ENCODE measurements at regions not wholly inside any gene's neighbourhood (a gene's known extent, or its start where the extent isn't known, plus 50 kb on each side); places are given as distances from the start of the nearest gene placed in this dataset.

DNA sequence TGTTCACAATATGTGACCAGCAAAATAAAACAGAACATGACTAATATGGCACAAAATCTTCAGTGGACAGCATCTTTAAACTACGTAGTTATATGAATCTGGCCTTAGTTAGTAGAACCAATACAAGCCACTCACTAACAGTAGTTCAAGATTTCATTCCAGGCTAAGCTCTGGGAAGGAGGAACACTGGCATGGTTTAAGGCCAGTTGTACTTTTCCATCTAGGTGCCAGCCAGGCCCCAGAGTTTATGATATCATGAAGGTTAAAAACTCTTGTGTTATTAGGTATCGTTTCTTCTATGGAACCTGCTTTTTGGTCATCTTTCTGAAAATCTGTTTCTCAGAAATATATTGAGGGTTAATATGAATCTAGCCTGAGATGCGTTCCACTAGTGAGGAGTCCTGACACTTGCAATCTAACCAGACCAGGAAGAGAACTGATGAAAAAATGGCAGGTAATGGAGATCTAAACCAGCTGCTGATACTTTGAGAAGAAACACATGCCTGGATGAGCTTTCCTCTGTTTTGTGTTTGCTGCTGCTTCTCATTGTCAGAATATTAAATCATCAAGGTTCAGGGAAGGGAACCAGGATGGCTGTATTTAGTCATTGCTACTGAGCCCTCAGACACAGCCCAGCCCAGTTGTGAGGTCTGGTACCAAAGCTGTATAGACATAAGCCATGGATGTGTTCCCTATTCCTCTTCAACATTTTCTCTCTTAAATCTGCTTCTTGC, 182.8 kb upstream of the SETBP1 start:
- ChIA-PET CTCF (no interaction called here), POLR2A (no interaction called here)
- H3K27ac Mint-ChIP-seq = no peak overlapping the region
- ATAC-seq (no peak), DNase-seq (no peak)
- no peaks in the 10 kb centered on the region for H3K36me3 Mint-ChIP-seq (ENCODE audit: low read depth)
- H3K4me3 Mint-ChIP-seq = no peak overlapping the region
- intact Hi-C loops (cut with DNase I, micrococcal nuclease) = no loop called here
- peaks cover 8% of the 10 kb centered on the region for H3K4me1 Mint-ChIP-seq
- H3K9me3 Mint-ChIP-seq (ENCODE audit: low read depth) = no peaks in the 10 kb centered on the region
- H3K27me3 Mint-ChIP-seq = no peaks in the 10 kb centered on the region

DNA sequence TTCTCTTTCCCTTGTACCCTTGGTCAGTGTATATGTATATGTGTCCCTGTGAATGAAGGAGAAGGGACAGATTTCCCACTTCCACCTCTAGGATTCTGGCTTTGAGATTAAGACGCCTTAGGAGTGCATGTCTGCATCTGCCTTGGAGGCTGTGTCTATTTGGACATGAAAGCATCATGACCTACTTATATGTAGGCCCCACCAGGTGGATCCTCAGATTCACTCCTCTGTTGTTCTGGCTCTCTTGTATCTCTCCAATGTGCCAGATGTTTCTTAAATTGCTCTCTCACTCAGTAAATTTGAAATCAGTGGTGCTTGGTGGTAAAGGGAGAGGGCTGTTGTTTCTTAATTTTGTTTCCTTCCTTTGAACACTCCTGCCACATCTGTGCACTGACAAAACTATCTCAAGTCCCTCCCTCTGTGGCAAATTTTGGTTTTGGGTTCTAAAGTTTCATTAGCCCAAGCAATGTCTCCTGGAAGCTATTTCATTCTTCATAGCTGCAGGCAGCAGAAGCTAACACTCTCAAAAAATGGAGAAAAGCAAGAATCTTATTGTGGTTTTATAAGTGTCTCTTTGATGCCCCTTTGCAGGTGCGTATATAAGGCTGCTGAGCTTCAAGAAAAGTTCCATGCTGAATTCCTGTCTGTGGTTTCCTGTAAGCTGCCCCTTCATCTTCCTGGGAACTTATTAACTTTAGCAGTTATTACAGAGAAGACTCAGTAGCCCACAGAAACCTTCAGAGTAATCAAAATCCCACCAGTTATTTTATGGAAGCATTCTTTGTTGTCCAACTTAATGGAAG, 179.7 kb upstream of the SETBP1 start:
- Mint-ChIP-seq H3K27ac (no peak overlapping the region), H3K4me1 (peaks cover 8% of the 10 kb centered on the region), H3K36me3 (ENCODE audit: low read depth) (no peaks in the 10 kb centered on the region), H3K9me3 (ENCODE audit: low read depth) (no peaks in the 10 kb centered on the region), H3K4me3 (no peak overlapping the region), H3K27me3 (no peaks in the 10 kb centered on the region)
- POLR2A ChIA-PET = no interaction called here
- no peak for ATAC-seq
- intact Hi-C loops (cut with DNase I, micrococcal nuclease) = no loop called here
- CTCF ChIA-PET = no interaction called here
- no peak for DNase-seq

- Mint-ChIP-seq H3K27ac (no peak overlapping the region), H3K36me3 (ENCODE audit: low read depth) (no peaks in the 10 kb centered on the region), H3K4me3 (no peak overlapping the region), H3K4me1 (peaks cover 8% of the 10 kb centered on the region), H3K27me3 (no peaks in the 10 kb centered on the region), H3K9me3 (ENCODE audit: low read depth) (no peaks in the 10 kb centered on the region)
- ChIA-PET POLR2A (no interaction called here), CTCF (no interaction called here)
- intact Hi-C loops (cut with DNase I, micrococcal nuclease) = no loop called here
- DNase-seq (no peak), ATAC-seq (no peak)
Measured at GRCh38 chr18:44502221-44502620, 178.5 kb upstream of the SETBP1 start.

GRCh38 chr18:44502790-44503189, 177.9 kb upstream of the SETBP1 start:
- ATAC-seq = no peak
- H3K27ac Mint-ChIP-seq = no peak overlapping the region
- intact Hi-C loops (cut with DNase I, micrococcal nuclease) = no loop called here
- H3K9me3 Mint-ChIP-seq (ENCODE audit: low read depth) = no peaks in the 10 kb centered on the region
- no peaks in the 10 kb centered on the region for H3K36me3 Mint-ChIP-seq (ENCODE audit: low read depth)
- POLR2A ChIA-PET = no interaction called here
- CTCF ChIA-PET = no interaction called here
- peaks cover 8% of the 10 kb centered on the region for H3K4me1 Mint-ChIP-seq
- no peaks in the 10 kb centered on the region for H3K27me3 Mint-ChIP-seq
- H3K4me3 Mint-ChIP-seq = no peak overlapping the region
- DNase-seq = no peak

GRCh38 chr18:44503854-44504253, 176.8 kb upstream of the SETBP1 start:
- no peaks in the 10 kb centered on the region for H3K27me3 Mint-ChIP-seq
- H3K4me3 Mint-ChIP-seq = no peak overlapping the region
- DNase-seq (no peak), ATAC-seq (no peak)
- ChIA-PET POLR2A (no interaction called here), CTCF (no interaction called here)
- no peak overlapping the region for H3K27ac Mint-ChIP-seq
- intact Hi-C loops (cut with DNase I, micrococcal nuclease) = no loop called here
- peaks cover 8% of the 10 kb centered on the region for H3K4me1 Mint-ChIP-seq
- H3K9me3 Mint-ChIP-seq (ENCODE audit: low read depth) = no peaks in the 10 kb centered on the region
- H3K36me3 Mint-ChIP-seq (ENCODE audit: low read depth) = no peaks in the 10 kb centered on the region

DNA sequence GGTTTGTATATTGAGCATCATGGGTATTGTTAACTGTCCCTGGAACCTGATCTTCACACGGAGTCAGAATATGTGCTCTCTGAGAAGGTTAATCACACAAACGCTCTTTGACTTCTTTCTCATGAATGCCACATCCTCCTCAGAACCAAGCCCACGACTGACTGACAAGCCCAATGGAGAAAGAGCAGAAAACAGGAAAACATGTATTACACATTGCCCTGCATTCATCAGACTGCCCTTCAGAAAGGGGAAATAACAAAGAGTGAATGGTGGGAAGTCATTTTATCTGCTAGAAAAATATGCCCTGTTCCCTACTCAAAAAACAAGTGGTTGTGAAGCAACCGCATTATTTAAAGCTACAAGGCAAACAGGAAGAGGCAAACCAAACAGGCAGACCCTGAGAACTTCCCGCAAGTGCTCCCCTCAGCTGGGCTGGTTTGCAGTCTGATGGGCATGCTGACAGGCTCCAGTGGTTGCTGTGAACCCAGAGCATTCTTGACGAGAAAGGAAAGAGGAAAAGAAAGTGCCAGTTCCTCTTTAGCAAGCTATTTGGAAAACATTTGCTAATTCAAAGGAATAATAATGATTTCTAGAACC, 172.9 kb upstream of the SETBP1 start:
- ChIA-PET CTCF (interaction anchor here (0.6 kb wide), 1 partner anchor 124 kb away, joined by 3 read pairs; no protein-coding TSS in a partner anchor), POLR2A (no interaction called here)
- Mint-ChIP-seq H3K36me3 (ENCODE audit: low read depth) (no peaks in the 10 kb centered on the region), H3K4me3 (no peak overlapping the region), H3K9me3 (ENCODE audit: low read depth) (no peaks in the 10 kb centered on the region), H3K4me1 (no peaks in the 10 kb centered on the region), H3K27ac (no peak overlapping the region), H3K27me3 (peaks cover 2% of the 10 kb centered on the region)
- intact Hi-C loops (cut with DNase I, micrococcal nuclease) = no loop called here
- ATAC-seq = peak; percentile 77
- DNase-seq = peak; percentile 4

- no peak overlapping the region for H3K27ac Mint-ChIP-seq
- DNase-seq (no peak), ATAC-seq (no peak)
- H3K4me3 Mint-ChIP-seq = no peak overlapping the region
- CTCF ChIA-PET = no interaction called here
- intact Hi-C loops (cut with DNase I, micrococcal nuclease) = no loop called here
- no peaks in the 10 kb centered on the region for H3K4me1 Mint-ChIP-seq
- no peaks in the 10 kb centered on the region for H3K36me3 Mint-ChIP-seq (ENCODE audit: low read depth)
- POLR2A ChIA-PET = no interaction called here
- peaks cover 2% of the 10 kb centered on the region for H3K27me3 Mint-ChIP-seq
- no peaks in the 10 kb centered on the region for H3K9me3 Mint-ChIP-seq (ENCODE audit: low read depth)
Measured at GRCh38 chr18:44508474-44508873, 172.2 kb upstream of the SETBP1 start.

- Mint-ChIP-seq H3K9me3 (ENCODE audit: low read depth) (no peaks in the 10 kb centered on the region), H3K27ac (no peak overlapping the region), H3K4me3 (no peak overlapping the region), H3K4me1 (no peaks in the 10 kb centered on the region), H3K36me3 (ENCODE audit: low read depth) (no peaks in the 10 kb centered on the region), H3K27me3 (peaks cover 2% of the 10 kb centered on the region)
- no peak for ATAC-seq
- POLR2A ChIA-PET = no interaction called here
- no peak for DNase-seq
- intact Hi-C loops (cut with DNase I, micrococcal nuclease) = no loop called here
- CTCF ChIA-PET = no interaction called here
Measured at GRCh38 chr18:44509048-44509447, 171.6 kb upstream of the SETBP1 start.

- no peak overlapping the region for H3K27ac Mint-ChIP-seq
- ChIA-PET CTCF (no interaction called here), POLR2A (no interaction called here)
- intact Hi-C loops (cut with DNase I, micrococcal nuclease) = no loop called here
- no peaks in the 10 kb centered on the region for H3K36me3 Mint-ChIP-seq (ENCODE audit: low read depth)
- H3K4me3 Mint-ChIP-seq = no peak overlapping the region
- DNase-seq = no peak
- H3K4me1 Mint-ChIP-seq = no peaks in the 10 kb centered on the region
- H3K27me3 Mint-ChIP-seq = peaks cover 2% of the 10 kb centered on the region
- no peaks in the 10 kb centered on the region for H3K9me3 Mint-ChIP-seq (ENCODE audit: low read depth)
- no peak for ATAC-seq
Measured at GRCh38 chr18:44510390-44510789, 170.3 kb upstream of the SETBP1 start.

DNA sequence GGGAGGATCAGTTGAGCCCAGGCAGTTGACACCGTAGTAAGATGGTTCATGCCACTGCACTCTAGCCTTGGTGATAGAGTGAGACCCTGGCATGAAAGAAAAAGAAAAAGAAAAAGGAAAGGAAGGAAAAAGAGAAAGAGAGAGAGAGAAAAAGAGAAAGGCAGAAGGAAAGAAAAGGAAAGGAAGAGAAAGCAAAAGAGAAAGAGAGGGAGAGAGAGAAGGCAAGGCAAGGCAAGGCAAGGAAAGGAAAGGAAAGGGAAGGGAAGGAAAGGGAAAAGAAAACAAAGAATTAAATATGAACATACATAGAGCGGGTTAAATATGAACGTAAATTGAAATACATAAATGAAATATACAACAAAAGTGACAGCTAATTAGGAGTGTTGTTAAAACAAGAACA, 167.5 kb upstream of the SETBP1 start:
- ChIA-PET POLR2A (no interaction called here), CTCF (no interaction called here)
- DNase-seq = no peak
- ATAC-seq = no peak
- no peaks in the 10 kb centered on the region for H3K9me3 Mint-ChIP-seq (ENCODE audit: low read depth)
- no peaks in the 10 kb centered on the region for H3K36me3 Mint-ChIP-seq (ENCODE audit: low read depth)
- intact Hi-C loops (cut with DNase I, micrococcal nuclease) = no loop called here
- H3K27me3 Mint-ChIP-seq = peaks cover 2% of the 10 kb centered on the region
- H3K4me1 Mint-ChIP-seq = no peaks in the 10 kb centered on the region
- H3K4me3 Mint-ChIP-seq = no peak overlapping the region
- no peak overlapping the region for H3K27ac Mint-ChIP-seq

DNA sequence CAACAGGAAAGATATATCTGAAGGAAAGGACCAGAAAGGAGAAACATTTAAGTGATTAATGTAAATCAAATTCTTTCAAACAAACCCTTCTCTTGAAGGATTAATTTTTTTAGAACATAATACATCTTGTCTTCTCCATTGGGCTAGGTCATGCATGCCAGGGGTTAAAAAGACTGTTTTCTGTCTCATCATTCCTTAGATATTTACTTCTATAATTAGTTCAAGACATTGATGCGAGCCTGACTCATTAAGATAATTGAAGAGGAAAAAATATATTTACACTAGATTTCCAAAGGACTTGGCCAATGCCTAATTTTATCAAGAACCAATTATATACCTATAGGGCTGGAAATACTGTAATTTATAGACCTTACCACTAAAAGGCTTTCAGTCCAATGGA, 166.6 kb upstream of the SETBP1 start:
- no peaks in the 10 kb centered on the region for H3K4me1 Mint-ChIP-seq
- H3K4me3 Mint-ChIP-seq = no peak overlapping the region
- CTCF ChIA-PET = no interaction called here
- H3K36me3 Mint-ChIP-seq (ENCODE audit: low read depth) = no peaks in the 10 kb centered on the region
- intact Hi-C loops (cut with DNase I, micrococcal nuclease) = no loop called here
- H3K27me3 Mint-ChIP-seq = peaks cover 2% of the 10 kb centered on the region
- no peaks in the 10 kb centered on the region for H3K9me3 Mint-ChIP-seq (ENCODE audit: low read depth)
- ATAC-seq = no peak
- DNase-seq = no peak
- H3K27ac Mint-ChIP-seq = no peak overlapping the region
- POLR2A ChIA-PET = no interaction called here

DNA sequence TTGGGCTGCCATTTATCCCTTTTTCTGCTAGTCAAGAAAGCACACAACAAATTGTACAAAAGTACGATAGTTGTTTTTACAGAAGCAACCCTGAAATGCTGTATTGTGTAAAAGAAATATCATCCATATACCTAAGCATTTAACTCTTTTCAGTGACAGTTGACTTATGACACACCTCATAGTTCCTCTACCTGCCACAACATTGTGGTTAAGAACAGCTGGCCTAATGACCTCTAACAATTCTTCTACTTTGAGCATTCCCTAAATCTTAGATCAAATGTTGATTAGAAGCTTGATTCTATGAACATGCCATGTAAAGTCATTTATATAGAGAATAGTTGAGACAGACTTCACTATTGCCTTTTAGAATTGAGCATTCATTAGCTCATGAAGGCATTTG, 165.9 kb upstream of the SETBP1 start:
- no peak for ATAC-seq
- H3K9me3 Mint-ChIP-seq (ENCODE audit: low read depth) = no peaks in the 10 kb centered on the region

More for the DNA sequence above, 165.9 kb upstream of the SETBP1 start:
- Mint-ChIP-seq H3K27ac (no peak overlapping the region), H3K4me1 (no peaks in the 10 kb centered on the region), H3K27me3 (peaks cover 1% of the 10 kb centered on the region), H3K36me3 (ENCODE audit: low read depth) (no peaks in the 10 kb centered on the region), H3K4me3 (no peak overlapping the region)
- POLR2A ChIA-PET = no interaction called here
- intact Hi-C loops (cut with DNase I, micrococcal nuclease) = no loop called here
- no peak for DNase-seq
- CTCF ChIA-PET = interaction anchor here (0.6 kb wide), 1 partner anchor 675 kb away, joined by 3 read pairs; no protein-coding TSS in a partner anchor
